ENCODE measurements at regions not wholly inside any gene's neighbourhood (a gene's known extent, or its start where the extent isn't known, plus 50 kb on each side); places are given as distances from the start of the nearest gene placed in this dataset.

- TF ChIP-seq YY1 (IDR thresholded peaks at IDR 0.05; ENCODE audit: insufficient read depth, insufficient read length) (no peak), SUZ12 (IDR thresholded peaks at IDR 0.05; ENCODE audit: extremely low read depth, insufficient read depth, insufficient read length) (no peak)
These were observed 209.8 kb upstream of the CTNND2 start for GRCh38 chr5:12114075-12114474.

Measured in NT2/D1 (cell line).